GM13976 (cell line): ENCODE measurements at regions not wholly inside any gene's neighbourhood (a gene's known extent, or its start where the extent isn't known, plus 50 kb on each side); places are given as distances from the start of the nearest gene placed in this dataset.

Experiments
- DNase-seq: peaks from one replicate; pipeline ENCODE4 v3.0.0; 2012; ENCODE audit warnings: low spot score
- CTCF ChIP-seq: IDR thresholded peaks from 2 replicates; pipeline ENCODE4 v1.5.1; 2012; ENCODE audit warnings: borderline replicate concordance, mild to moderate bottlenecking; ENCODE audit not compliant: insufficient read depth; ENCODE audit errors: extremely low read depth, missing control alignments, control extremely low read depth
- in situ Hi-C: fragments of 300-500 bp; cut with MboI; formaldehyde crosslinking; loops from one replicate; pipeline ENCODE4 v1.12.0; 2022; ENCODE audit warnings: low sequenced_read_pairs, mixed read lengths, inconsistent platforms; ENCODE audit not compliant: unreplicated experiment

- in situ Hi-C loops = no loop called here
- no peak for TF ChIP-seq CTCF
- no peak for DNase-seq
Measured at GRCh38 chr4:174016251-174016650, 267.2 kb downstream of the FBXO8 start.

GRCh38 chr4:174012886-174013259, 270.6 kb downstream of the FBXO8 start:
- DNase-seq = no peak
- TF ChIP-seq CTCF = no peak
- in situ Hi-C loops = no loop called here

- TF ChIP-seq CTCF = no peak
- in situ Hi-C loops = no loop called here
- DNase-seq = no peak
Measured at GRCh38 chr4:174012135-174012885, 271.2 kb downstream of the FBXO8 start.

- DNase-seq = no peak
- in situ Hi-C loops = no loop called here
- no peak for TF ChIP-seq CTCF
Measured at GRCh38 chr4:174010547-174010946, 272.9 kb downstream of the FBXO8 start.

GRCh38 chr4:174009686-174010451, 273.6 kb downstream of the FBXO8 start:
- TF ChIP-seq CTCF = no peak
- no peak for DNase-seq
- in situ Hi-C loops = no loop called here

GRCh38 chr4:174005422-174005821, 278.0 kb downstream of the FBXO8 start:
- TF ChIP-seq CTCF = no peak

More at GRCh38 chr4:174005422-174005821, 278.0 kb downstream of the FBXO8 start:
- in situ Hi-C loops = no loop called here
- no peak for DNase-seq
